SK-N-MC (cell line): ENCODE measurements at regions not wholly inside any gene's neighbourhood (a gene's known extent, or its start where the extent isn't known, plus 50 kb on each side); places are given as distances from the start of the nearest gene placed in this dataset.

ENCODE experiments used
- EZH2 ChIP-seq: fragments of 200-600 bp; sonication (generic); IDR thresholded peaks from one replicate; pipeline ENCODE4 v1.6.1; 2017; ENCODE audit warnings: antibody characterized with exemption
- POLR2AphosphoS5 ChIP-seq: IDR thresholded peaks from 2 replicates; pipeline ENCODE4 v1.6.1; 2012; ENCODE audit warnings: mild to moderate bottlenecking, low read depth, low read length, borderline replicate concordance

DNA sequence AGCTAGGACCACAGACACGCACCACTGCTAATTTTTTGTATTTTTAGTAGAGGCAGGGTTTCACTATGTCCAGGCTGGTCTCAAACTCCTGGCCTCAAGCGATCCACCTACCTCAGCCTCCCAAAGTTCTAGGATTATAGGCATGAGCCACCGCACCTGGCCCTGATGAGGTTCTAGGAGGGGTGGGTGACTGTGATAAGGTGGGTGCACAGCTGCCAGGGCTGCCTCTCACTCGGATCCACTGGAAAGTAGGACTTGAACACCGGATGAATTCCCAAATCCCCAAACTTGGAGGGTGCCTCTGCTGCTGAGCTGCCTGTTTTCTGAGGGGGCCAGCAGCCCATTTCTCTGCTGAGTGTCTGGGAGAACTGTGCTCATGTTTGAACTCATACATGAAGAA is 68.2 kb upstream of the PARP1 start:
- TF ChIP-seq EZH2 (no peak), POLR2AphosphoS5 (no peak)
